DMS53 treated with DMSO at 0.1 percent for 48 hours (cell line): ENCODE measurements at regions not wholly inside any gene's neighbourhood (a gene's known extent, or its start where the extent isn't known, plus 50 kb on each side); places are given as distances from the start of the nearest gene placed in this dataset.
A peak's percentile ranks its signal among the peaks of the same experiment; 100 is the strongest.

Experiments
- DNase-seq: peaks from one replicate; lab custom pipeline; 2025; ENCODE audit not compliant: unreplicated experiment; lab: John Stamatoyannopoulos, UW

DNA sequence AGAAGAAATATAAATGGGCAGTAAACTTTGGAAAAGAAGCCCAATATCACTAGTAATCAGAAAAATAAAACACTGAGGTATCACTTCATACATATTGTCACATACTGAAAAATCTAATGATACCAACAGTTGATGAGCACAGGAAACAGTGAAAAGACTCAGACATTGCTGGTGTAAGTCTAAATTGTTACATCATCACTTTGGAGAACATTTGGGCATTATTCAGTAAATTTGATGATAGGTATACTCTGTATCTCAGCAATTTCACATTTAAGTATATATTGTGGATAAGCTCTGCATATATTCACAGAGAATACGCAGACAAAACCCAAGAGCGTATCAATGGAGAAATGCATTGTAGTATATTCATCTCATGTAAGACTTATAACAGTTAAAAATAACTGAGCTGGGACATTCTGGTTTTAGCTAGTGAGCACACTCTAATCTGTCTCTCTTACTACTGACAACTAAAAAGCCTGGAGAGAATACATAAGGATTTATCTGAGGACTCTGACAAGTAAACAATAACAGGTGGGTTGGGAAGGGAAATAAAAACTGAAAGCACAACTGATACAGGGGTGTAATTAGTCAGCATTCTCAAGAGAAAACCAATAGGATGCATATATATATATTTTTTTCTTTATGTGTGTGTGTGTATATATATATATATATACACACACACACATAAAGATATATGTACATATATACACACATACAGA lies 212.7 kb upstream of the JUN start:
- DNase-seq, result no peak

DNA sequence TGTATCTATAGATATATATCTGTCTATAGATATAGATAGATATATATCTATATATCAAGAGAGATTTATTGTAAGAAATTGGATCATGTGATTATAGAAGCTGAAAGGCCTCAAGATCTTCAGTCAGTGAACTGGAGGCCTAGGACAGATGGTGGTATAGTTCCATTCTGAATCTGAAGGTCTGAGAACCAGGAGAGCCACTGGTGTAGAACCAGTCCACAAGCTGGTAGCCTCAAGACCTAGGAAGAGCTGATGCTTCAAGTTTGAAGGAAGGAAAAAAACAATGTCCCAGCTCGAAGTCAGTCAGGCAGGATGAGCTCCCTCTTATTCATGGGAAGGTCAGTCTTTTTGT lies 213.2 kb upstream of the JUN start:
- DNase-seq, result no peak

DNA sequence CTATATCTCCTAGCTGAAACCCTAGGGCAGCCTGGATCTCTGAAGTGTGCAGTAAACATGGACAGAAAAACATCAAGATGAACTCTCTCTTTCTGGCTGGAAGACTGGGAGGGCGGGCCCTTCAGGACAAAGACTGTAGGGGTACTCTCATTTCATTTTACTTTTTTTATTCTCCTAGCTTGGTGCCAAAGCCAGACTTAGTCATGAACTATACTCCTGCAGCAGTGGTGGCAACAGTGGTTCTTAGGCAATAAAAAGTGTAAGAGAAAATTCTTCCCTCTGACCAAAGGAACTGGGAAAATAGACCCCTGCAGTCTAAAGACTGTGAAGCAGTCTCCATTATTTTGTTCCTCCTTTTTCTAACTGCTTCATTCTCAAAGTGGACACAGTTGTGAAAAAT lies 213.8 kb upstream of the JUN start:
- no peak for DNase-seq

DNA sequence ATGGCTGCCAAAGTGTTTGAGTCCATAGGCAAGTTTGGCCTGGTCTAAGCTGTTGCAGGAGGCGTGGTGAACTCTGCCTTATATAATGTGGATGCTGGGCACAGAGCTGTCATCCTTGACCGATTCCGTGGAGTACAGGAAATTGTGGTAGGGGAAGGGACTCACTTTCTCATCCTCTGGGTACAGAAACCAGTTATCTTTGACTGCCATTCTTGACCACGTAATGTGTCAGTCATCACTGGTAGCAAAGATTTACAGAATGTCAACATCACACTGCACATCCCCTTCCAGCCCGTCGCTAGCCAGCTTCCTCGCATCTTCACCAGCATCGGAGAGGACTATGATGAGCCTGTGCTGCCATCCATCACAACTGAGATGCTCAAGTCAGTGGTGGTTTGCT lies 215.8 kb upstream of the JUN start:
- DNase-seq, result no peak

DNA sequence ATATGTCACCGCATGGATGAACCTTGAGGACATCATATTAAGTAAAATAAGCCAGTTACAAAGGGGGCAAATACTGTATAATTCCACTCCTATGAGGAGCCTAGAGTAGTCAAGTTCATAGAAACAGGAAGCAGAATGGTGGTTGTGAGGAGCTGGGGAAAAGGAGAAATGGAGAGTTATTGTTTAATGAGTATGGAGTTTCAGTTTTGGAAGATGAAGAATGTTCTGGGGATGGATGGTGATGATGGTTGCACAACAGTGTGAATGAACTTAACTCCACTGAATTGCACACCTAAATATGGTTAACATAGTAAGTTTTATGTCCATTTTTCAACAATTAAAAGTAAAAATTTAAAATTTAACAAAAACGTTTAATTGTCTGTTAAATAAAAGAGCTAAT lies 220.9 kb upstream of the JUN start:
- DNase-seq, result no peak

DNA sequence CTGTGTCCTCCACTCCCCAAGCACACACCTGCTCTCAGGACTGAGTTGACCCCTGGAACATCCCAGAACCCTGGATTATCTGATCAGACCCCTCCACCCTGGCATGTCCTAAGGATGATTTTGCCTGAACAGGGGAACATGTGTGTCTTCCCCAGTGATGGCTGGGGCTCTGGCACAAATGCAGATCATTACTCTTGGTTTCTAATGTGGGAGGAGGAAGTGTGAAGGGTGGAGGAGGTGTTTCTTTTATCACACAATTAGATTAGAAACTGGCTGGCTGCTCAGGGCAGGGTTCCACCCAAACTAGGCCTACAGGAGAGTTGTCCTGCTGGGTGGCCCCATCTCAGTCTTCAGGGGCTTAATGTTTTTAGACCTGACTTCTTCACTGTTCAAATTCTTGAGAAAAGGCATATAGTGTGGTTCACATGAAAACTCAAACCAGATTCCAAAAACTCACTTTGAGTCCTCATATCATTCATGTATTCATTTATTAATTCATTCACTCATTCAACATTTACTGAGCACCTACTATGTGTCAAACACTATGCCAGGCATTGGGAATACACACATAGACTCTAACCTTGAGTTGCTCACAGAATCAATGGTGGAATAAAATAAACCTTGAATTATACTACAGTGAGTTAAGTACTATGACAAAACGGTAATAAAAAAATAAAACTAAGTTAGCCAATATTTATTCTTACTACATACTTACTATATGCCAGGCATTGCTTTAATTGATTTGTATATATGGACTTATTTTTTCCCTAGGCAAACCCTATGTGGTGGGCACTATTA lies 221.8 kb upstream of the JUN start:
- no peak for DNase-seq

DNA sequence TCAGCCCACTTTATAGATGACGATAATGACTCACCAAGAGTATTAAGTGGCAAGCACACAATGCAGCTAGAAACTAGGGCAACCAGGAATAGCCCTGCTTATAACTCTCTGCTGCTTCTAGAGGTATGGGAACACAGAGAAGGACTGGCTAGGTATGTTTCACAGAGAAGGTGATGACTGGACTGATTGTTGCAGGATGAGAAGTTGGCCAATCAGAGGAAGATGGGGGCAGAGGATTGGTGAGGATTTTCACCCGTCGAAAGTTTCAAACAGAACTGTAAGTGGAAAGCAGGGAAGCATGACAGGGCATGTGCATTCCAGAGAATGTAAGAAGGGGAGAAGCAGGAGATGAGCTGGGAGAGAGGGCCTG lies 222.4 kb upstream of the JUN start:
- DNase-seq, result no peak

DNA sequence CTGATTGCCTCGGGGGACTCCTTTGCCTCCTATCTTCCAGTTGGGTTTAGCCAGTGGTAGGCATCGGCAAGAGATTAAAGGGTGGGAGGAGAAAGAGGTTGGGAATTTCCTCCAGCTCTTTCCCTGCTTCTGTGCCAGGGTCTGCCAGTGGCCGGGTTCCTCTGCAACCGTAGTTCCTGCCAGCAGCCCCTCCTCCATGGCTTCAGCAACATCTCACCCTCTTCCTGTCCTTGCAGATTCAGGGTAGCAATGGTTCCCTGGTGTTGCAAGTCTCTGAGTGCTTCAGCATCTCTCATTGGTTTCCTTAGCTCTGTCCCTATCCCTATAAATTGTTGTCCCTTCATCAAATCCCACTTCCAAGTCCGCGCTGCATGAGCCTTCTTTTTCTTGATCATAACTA lies 223.1 kb upstream of the JUN start:
- no peak for DNase-seq

DNA sequence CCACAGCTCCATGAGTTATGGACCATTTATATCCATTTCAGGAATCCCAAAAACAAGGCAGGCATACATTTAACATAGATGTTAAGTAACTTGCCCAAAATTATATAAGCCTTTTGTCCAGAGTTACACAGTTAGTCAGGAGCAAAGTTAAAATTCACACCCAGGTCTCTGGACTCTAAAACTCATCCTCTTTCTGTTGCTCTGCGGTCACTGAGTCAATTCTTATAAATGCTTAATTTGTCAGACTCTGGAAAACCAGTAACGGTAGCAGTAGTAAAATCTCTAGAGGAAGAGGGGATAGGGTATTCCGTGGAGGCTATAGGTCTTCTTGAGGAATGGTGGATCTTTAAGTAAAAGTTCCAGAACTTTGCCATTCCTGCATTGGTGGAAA lies 223.6 kb upstream of the JUN start:
- DNase-seq, result no peak

DNA sequence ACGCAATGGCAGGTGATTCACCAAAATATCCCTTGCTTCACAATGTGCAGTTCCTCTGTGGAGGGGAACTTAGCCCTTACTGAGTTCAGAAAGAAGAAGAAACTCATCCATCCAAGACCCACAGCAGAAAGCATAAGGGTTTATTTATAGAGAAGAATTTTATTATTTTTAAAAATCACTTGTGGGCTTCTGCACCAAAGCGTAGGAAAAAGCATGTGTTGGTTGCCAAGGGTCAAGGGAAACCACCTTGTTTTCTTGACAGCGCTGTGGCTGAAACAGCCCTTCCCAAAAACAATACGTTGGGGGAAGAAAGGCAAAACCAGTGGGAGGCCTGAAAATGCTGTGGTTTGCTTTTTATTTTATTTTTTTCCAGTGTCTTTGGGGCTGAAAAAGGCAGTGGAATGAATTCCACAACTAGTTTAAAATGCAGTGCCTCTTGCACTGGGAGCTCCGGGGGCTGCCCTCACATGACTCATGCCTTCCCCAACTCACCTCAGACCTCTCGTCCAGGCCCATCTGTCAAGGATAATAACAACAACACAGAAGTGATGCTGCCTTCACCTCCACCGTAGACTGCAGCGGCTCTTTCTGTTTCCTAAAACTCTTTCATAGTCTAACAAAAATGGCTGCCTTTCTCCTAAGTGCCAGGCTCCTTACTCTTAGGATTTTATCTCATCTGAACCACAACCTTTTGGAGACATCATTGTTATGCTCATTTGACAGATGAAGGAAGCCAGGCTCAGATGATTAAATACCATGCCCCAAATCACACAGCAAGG lies 224.2 kb upstream of the JUN start:
- DNase-seq, result no peak

DNA sequence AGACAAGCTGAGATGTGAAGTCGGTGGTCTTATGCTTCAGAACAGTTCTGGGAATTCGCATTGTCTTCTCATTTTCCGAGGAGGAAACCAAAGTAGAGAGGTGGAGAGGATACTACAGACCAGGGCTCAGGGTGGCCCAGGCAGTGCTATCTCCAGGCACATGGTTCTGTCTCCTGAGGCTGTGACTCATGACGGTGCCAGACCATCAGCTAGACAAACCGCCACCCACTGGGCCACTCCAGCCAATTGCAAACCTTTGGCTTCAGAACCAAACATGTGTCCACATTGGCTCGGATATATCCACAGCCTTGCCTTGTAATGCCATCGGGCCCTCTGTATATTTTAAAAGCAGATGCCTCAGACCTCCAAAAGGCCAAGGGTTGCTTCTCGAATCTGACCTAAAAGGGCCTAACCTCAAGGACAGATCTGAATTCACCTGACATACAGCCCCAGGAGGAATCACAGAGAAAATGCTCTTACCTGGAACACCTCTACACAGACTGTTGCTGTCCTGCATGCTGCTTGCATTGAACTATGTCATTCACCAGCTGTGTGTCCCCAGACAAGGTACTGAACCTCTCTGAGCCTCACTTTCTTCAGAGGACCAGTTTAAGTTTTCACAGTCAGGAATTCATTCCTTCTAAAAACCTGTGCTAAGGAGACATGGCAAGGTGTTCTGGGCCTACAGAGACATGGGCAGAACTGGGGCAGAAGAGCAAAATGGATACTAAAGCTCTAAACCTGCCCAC lies 224.9 kb upstream of the JUN start:
- DNase-seq, result no peak

DNA sequence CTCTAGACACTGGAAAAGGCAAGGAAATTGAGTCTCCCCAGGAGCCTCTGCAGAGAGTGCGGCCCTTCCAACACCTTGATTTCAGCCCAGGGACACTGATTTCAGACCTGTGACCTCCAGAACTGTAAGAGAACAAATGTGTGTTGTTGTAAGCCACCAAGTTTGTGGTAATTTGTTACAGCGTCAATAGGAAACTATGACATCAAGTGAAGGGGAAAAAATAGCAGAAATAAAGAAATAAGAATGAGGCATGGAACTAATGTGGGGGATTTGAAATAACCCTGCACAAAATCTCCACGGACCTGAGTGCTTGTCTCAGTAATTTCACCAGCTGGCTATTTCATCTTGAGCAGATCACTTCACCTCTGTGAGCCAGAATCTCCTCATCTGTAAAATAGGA lies 227.8 kb upstream of the JUN start:
- no peak for DNase-seq

DNA sequence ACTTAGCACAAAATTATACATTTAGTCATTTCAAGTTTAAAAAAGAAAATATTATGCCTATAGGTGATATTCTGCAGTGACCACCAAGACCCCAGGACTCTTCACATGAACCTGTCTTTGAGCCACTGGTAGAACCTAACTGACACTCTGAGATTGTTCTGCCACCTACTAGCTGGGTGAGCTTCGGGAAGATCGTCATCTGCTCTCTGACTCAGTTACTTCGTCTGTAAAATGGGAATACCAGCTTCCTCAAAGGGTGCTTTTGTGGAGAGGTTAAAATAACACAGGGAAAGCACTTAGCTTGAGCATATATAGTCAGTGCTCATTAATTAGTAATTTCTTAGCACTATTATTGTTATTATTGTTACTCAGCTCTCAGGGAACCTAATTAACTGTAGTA lies 228.5 kb upstream of the JUN start:
- DNase-seq, result no peak

DNA sequence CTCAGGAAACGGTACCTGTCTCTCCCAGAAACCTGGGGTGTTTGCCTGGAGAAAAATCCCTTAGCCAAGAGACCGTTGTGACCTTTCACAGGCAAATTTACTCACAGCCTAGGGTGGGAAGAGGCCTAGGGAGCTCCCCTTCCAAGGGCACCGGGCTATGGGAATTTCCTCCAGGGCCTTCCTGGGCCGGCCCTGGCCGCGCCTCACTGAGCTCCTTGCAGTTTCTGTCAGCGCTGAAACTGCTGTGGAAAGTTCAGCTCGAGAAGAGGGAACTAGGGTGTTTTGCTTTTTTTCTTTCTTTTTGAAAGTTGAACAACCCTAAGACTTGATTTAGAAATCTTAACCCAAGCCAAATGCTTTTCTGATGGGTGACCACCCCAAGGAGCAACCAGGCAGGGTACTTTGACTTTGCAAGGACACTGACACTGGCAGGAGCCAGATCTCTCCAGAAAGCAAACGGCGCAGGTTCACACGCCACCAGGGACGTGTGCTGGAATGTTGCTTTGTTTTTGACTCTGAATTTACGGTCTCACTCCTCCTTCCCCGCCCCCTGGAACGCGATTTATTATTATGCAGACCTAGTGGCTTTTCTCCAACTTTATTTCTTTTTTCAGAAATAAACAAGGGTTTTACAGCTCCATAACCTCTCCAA lies 229.6 kb upstream of the JUN start:
- no peak for DNase-seq

DNA sequence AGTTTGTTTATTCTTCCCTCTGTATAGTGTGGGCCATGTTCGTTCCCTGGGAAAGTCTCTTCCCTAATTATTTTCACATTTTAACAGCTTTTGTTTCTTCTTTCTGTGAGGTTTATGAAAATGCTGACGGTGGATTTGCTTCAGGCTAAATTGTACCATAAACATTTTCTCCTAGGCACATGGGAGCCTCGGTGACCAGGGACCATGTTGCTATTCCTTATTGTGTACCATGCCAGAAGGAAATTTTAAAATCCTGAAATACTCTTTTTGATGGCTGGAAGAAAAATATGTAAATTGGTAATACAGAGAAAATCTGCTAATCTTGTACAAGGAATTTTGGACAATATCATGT lies 230.1 kb upstream of the JUN start:
- DNase-seq, result no peak

DNA sequence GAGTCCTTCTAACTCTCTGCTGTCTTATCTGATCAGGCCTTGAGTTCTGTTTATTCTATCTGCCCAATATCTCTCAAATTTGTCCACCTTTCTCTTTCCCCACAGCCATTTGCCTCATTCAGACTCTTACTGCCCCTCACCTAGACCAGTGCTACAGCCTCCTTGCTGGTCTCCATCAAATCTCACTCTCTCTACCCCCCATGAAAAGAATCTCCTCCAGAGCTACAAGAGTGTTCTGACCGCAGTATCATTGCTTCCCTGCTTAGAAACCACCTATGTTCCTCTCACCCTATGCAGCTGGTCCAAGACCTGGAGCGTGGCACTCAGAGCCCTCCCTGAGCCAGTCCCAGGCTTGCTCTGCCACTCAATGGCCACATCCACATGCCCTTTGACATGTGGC lies 231.0 kb upstream of the JUN start:
- DNase-seq, result no peak

DNA sequence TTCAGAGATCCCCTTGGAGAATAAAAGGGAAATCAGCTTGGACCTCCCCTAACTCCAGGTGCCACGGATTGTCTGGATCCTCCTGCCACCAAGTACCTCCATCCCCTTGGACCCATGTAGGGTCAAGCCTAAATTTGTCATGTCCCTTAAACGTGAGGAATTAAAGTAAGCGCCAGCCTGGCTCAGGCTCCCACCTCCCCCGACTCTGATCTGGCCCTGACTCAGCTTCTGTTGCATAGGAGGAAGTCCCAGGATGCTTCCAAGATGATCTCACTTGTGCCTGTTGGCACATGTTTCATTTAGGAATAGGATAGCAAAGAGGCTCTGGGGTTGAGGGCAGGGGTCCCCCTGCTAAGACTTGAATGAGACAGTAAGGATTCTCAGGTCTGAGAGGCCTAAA lies 231.9 kb upstream of the JUN start:
- DNase-seq, result no peak

DNA sequence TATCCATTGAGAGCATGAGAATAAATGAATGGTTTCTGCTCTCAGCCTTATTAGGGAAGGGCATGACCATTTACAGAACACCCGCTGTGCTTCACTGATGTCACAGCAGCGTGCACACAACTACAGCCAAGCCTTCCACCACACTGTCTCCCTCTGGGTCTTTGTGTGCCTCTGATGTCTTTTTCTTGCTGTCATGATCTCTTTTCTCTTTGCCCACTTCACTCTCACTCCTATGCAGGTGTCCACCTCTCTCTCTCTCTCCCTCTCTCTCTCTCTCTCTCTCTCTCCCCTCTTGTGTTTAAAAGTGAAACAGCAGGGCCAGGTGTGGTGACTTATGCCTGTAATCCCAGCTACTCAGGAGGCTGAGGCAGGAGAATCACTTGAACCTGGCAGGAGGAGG lies 232.5 kb upstream of the JUN start:
- peak; percentile 50 for DNase-seq

DNA sequence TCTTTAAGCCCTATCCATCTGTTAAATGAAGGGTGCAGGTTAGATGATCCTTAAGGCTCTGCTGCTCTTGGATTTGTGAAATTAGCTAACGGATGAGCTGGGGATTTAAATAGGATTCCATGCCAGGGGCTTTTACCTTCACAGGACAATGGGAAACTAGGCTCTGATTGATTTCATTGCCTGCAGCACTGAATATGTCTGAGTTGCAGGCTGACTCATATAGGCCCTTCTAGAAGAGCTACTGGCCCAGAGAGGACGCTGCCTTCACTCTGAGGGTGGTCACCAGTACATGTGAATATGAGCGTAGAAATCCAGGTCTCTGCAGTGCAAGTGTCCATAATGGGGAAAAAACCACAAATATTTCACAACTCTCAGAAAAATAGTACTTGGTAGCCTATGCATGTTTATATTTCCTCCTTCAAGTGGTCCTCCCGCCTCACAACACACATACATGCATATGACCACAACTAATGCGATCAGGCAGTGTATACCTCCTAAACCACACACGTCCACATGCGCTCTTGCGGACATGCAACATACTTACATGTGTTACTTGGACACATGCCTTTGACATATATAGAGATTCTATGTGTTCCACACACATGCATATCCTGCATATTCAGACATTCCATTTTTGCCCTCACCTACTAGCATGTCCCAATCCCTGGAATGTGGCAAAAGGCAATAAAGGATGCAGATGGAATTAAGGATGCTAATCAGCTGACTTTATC lies 233.8 kb upstream of the JUN start:
- no peak for DNase-seq

DNA sequence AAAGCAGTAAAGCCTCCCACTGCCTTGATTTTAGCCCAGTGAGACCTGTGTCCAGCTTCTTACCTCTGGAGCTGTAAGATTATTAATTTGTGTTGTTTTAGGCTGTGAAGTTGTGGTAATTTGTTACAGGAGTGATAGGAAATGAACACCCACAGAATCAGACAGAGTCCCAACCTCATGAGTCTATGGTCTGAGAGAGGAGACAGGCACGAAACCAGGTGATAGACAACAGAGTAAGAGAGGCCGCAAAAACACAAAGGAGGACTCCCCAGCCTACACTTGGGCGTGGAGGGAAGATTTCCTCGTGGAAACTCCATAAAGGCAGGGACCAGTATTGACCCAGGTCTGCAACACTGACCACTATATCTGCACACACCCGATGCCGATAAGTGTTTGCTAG lies 234.6 kb upstream of the JUN start:
- no peak for DNase-seq
